Activated T-helper 1 cell treated with anti-CD3 and anti-CD28 coated beads, Interleukin-12 subunit alpha, Interleukin-12 subunit beta, Interleukin-2, Interleukin-4 antibody, amounts not matched to agents 30 ng/mL and 10 ng/mL and 1 ng/mL, durations not matched to agents 14 hours and 24 hours and 36 hours (primary cell): ENCODE measurements at regions not wholly inside any gene's neighbourhood (a gene's known extent, or its start where the extent isn't known, plus 50 kb on each side); places are given as distances from the start of the nearest gene placed in this dataset.
"Not testable (repeated sequence)": the region's sequence is repeated elsewhere in the genome, so short reads cannot be mapped to it uniquely, and the experiment has no call there.

ENCODE experiments used
- DNase-seq: peaks from one replicate; pipeline ENCODE4 v3.0.0; 2021; ENCODE audit warnings: low spot score
- H3K27ac Mint-ChIP-seq: one replicate; pipeline ENCODE4 v1.8.0; 2021; ENCODE audit warnings: mild to moderate bottlenecking, mixed read lengths
- H3K27me3 Mint-ChIP-seq: one replicate; pipeline ENCODE4 v1.8.0; 2022; ENCODE audit warnings: mild to moderate bottlenecking, moderate library complexity, mixed read lengths; ENCODE audit not compliant: insufficient read depth
- H3K36me3 Mint-ChIP-seq: one replicate; pipeline ENCODE4 v1.8.0; 2021; ENCODE audit warnings: low read depth, mixed read lengths
- H3K4me1 Mint-ChIP-seq: one replicate; pipeline ENCODE4 v1.8.0; 2021; ENCODE audit warnings: low read depth, mixed read lengths
- H3K4me3 Mint-ChIP-seq: one replicate; pipeline ENCODE4 v1.8.0; 2021; ENCODE audit warnings: mild to moderate bottlenecking, moderate library complexity, mixed read lengths
- H3K9me3 Mint-ChIP-seq: one replicate; pipeline ENCODE4 v1.8.0; 2021; ENCODE audit warnings: mixed read lengths
- intact Hi-C: fragments of 100-400 bp; cut with micrococcal nuclease; formaldehyde crosslinking; loops from one replicate; pipeline ENCODE4 v1.15.1; 2024

- no peaks in the 10 kb centered on the region for H3K27me3 Mint-ChIP-seq
- peaks cover 4% of the 10 kb centered on the region for H3K9me3 Mint-ChIP-seq
- intact Hi-C loops: no loop called here
Measured at GRCh38 chr14:40371011-40371410, 938.8 kb upstream of the FBXO33 start.

GRCh38 chr14:40368314-40368713 is 936.1 kb upstream of the FBXO33 start:
- no peak overlapping the region for H3K27ac Mint-ChIP-seq
- intact Hi-C loops: no loop called here
- no peak overlapping the region for H3K4me3 Mint-ChIP-seq
- H3K36me3 Mint-ChIP-seq: no peaks in the 10 kb centered on the region
- H3K9me3 Mint-ChIP-seq: peaks cover 8% of the 10 kb centered on the region
- DNase-seq: no peak
- no peaks in the 10 kb centered on the region for H3K27me3 Mint-ChIP-seq
- H3K4me1 Mint-ChIP-seq: no peaks in the 10 kb centered on the region

More at GRCh38 chr14:40371011-40371410, 938.8 kb upstream of the FBXO33 start:
- DNase-seq: no peak
- Mint-ChIP-seq H3K4me3 (no peak overlapping the region), H3K27ac (no peak overlapping the region), H3K36me3 (no peaks in the 10 kb centered on the region), H3K4me1 (no peaks in the 10 kb centered on the region)

DNA sequence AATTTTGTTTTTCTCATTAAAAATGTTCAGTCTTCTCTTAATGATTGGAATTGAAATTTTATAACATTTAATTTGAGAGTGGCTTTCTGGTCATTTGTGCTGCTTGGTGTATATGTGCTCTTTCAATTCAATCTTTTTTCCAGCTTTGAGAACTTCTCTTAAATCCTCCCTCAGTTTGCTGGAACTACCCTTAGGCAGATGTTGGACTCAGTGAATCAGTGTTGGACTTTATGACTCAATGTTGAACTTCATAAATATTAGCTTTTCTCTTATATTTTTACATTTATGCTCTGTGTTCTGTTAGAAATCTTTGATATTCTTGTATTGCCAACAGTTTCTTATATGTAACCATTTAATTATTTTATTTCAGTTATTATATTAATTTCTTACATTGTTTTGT is 935.5 kb upstream of the FBXO33 start:
- no peaks in the 10 kb centered on the region for H3K36me3 Mint-ChIP-seq
- H3K4me3 Mint-ChIP-seq: no peak overlapping the region
- no peak for DNase-seq
- no peaks in the 10 kb centered on the region for H3K27me3 Mint-ChIP-seq
- intact Hi-C loops: no loop called here
- H3K9me3 Mint-ChIP-seq: peaks cover 8% of the 10 kb centered on the region
- no peaks in the 10 kb centered on the region for H3K4me1 Mint-ChIP-seq
- no peak overlapping the region for H3K27ac Mint-ChIP-seq

GRCh38 chr14:40365305-40365704 is 933.1 kb upstream of the FBXO33 start:
- H3K36me3 Mint-ChIP-seq: no peaks in the 10 kb centered on the region
- DNase-seq: no peak
- intact Hi-C loops: no loop called here
- no peak overlapping the region for H3K27ac Mint-ChIP-seq
- H3K27me3 Mint-ChIP-seq: no peaks in the 10 kb centered on the region
- peaks cover 5% of the 10 kb centered on the region for H3K9me3 Mint-ChIP-seq
- H3K4me3 Mint-ChIP-seq: no peak overlapping the region
- no peaks in the 10 kb centered on the region for H3K4me1 Mint-ChIP-seq

- Mint-ChIP-seq H3K27me3 (no peaks in the 10 kb centered on the region), H3K9me3 (peaks cover 10% of the 10 kb centered on the region), H3K27ac (no peak overlapping the region), H3K36me3 (no peaks in the 10 kb centered on the region), H3K4me3 (no peak overlapping the region), H3K4me1 (no peaks in the 10 kb centered on the region)
- no peak for DNase-seq
- intact Hi-C loops: no loop called here
Measured at GRCh38 chr14:40362856-40363255, 930.6 kb upstream of the FBXO33 start.

- no peaks in the 10 kb centered on the region for H3K27me3 Mint-ChIP-seq
- no peaks in the 10 kb centered on the region for H3K4me1 Mint-ChIP-seq
- no peak overlapping the region for H3K27ac Mint-ChIP-seq
- DNase-seq: no peak
- peaks cover 6% of the 10 kb centered on the region for H3K9me3 Mint-ChIP-seq
- intact Hi-C loops: no loop called here
- no peak overlapping the region for H3K4me3 Mint-ChIP-seq
- no peaks in the 10 kb centered on the region for H3K36me3 Mint-ChIP-seq
Measured at GRCh38 chr14:40354754-40355153, 922.5 kb upstream of the FBXO33 start.

- H3K27ac Mint-ChIP-seq, H3K4me3 Mint-ChIP-seq, H3K36me3 Mint-ChIP-seq, H3K4me1 Mint-ChIP-seq, H3K9me3 Mint-ChIP-seq, H3K27me3 Mint-ChIP-seq, DNase-seq, intact Hi-C loops: not testable (repeated sequence)
Measured at GRCh38 chr14:40348104-40348503, 915.9 kb upstream of the FBXO33 start.

DNA sequence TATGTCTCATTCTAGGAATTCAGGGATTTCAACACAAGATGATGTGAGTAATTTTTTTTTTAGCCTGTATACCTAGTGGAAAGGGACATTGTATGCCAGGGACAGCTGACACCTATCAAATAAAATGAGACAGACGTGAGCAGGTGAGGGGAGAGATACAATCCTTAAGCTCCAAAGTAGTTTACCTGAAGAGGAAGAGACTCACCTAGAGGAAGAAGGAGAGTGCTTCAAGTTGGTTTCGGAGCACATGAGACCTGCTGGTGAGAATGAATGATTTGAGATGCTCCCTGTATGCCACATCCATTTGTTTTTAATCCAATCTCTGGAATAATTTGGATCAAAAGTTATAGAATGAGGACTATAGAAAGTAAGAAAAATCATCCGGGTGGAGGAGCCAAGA is 915.4 kb upstream of the FBXO33 start:
- Mint-ChIP-seq H3K9me3 (peaks cover 8% of the 10 kb centered on the region), H3K4me1 (no peaks in the 10 kb centered on the region), H3K27me3 (no peaks in the 10 kb centered on the region), H3K4me3 (no peak overlapping the region), H3K27ac (no peak overlapping the region), H3K36me3 (no peaks in the 10 kb centered on the region)
- no peak for DNase-seq
- intact Hi-C loops: no loop called here

DNA sequence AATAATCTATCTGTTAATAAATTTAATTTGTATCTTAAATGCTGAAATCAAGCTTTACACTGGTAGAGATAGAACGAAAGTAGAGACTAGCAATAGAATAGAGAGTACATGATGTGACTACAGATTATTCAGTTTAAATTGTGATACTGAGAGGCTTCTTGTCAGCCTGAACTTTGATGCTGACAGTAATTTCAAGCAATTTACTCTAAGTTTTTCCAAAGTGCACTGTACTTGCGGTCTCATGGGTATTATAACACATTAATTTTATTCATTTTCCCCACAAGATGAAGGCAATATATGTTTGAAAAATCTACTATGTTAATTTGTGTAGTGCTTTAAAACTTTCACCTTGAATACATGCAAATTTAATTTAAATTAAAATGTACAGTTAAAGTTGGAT is 914.0 kb upstream of the FBXO33 start:
- H3K36me3 Mint-ChIP-seq: no peaks in the 10 kb centered on the region
- no peak overlapping the region for H3K4me3 Mint-ChIP-seq
- no peak overlapping the region for H3K27ac Mint-ChIP-seq
- H3K4me1 Mint-ChIP-seq: no peaks in the 10 kb centered on the region
- intact Hi-C loops: no loop called here
- H3K27me3 Mint-ChIP-seq: no peaks in the 10 kb centered on the region
- DNase-seq: no peak
- peaks cover 9% of the 10 kb centered on the region for H3K9me3 Mint-ChIP-seq

DNA sequence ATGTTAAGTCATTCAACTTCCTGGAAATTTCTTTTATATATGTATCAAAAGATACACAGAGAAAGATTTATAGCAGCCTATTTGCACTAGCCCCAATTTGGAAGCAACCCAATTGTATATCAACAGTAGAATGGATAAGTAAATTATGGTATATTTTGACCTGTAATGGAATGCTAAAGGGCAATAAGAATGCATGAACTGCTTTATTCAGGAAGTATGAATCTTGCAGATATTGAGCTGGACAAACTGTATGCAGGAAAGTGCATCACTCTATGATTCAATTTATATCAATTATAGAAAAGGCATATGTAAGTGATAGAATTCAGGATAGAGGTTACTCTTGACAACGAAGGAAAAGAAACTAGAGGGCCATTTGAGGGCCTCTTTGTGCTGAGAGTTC is 913.1 kb upstream of the FBXO33 start:
- no peak overlapping the region for H3K4me3 Mint-ChIP-seq
- H3K9me3 Mint-ChIP-seq: peaks cover 12% of the 10 kb centered on the region
- no peaks in the 10 kb centered on the region for H3K27me3 Mint-ChIP-seq
- intact Hi-C loops: no loop called here
- no peaks in the 10 kb centered on the region for H3K4me1 Mint-ChIP-seq
- no peaks in the 10 kb centered on the region for H3K36me3 Mint-ChIP-seq
- DNase-seq: no peak
- H3K27ac Mint-ChIP-seq: no peak overlapping the region

DNA sequence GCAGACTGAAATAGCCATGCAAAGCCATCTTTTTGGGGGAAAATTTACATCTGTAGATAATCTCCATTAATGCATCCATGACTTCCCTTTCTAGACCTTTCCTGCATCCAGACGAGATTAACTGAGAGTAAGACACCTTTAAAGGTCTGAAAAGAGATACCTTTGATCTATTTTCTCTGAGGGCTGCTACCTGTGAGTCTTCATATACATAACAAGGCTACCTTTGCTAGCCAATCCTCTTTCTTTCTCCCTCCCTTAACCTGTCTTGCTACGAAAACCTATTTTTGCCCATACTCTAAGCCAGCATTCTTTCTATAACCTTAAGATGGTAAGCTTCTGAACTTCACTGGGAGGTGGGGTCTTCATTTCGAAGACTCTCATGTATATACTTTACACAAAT is 908.5 kb upstream of the FBXO33 start:
- H3K36me3 Mint-ChIP-seq: no peaks in the 10 kb centered on the region
- intact Hi-C loops: no loop called here
- H3K27ac Mint-ChIP-seq: no peak overlapping the region
- no peak overlapping the region for H3K4me3 Mint-ChIP-seq
- no peak for DNase-seq
- no peaks in the 10 kb centered on the region for H3K27me3 Mint-ChIP-seq
- no peaks in the 10 kb centered on the region for H3K4me1 Mint-ChIP-seq
- peaks cover 8% of the 10 kb centered on the region for H3K9me3 Mint-ChIP-seq

DNA sequence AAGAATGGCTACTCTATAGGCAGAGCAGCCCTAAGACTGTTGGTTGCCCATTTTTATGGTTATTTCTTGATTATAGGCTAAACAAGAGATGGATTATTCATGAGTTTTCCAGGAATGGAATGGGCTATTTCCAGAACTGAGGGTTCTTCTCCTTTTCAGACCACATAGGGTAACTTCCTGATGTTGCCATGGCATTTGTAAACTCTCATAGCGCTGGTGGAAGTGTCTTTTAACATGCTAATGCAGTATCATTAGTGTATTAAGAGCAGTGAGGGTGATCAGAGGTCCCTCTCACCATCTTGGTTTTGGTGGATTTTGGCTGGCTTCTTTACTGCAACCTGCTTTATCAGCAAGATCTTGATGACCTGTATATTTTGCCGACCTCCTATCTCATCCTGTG is 904.6 kb upstream of the FBXO33 start:
- intact Hi-C loops: no loop called here
- Mint-ChIP-seq H3K27ac (no peak overlapping the region), H3K4me3 (no peak overlapping the region), H3K9me3 (peaks cover 13% of the 10 kb centered on the region), H3K36me3 (no peaks in the 10 kb centered on the region), H3K27me3 (no peaks in the 10 kb centered on the region), H3K4me1 (no peaks in the 10 kb centered on the region)
- no peak for DNase-seq

DNA sequence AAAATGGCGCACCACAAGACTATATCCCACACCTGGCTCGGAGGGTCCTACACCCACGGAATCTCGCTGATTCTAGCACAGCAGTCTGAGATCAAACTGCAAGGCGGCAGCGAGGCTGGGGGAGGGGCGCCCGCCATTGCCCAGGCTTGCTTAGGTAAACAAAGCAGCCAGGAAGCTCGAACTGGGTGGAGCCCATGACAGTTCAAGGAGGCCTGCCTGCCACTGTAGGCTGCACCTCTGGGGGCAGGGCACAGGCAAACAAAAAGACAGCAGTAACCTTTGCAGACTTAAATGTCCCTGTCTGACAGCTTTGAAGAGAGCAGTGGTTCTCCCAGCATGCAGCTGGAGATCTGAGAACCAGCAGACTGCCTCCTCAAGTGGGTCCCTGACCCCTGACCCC is 894.3 kb upstream of the FBXO33 start:
- H3K27ac Mint-ChIP-seq, H3K36me3 Mint-ChIP-seq, H3K4me3 Mint-ChIP-seq, H3K4me1 Mint-ChIP-seq, H3K27me3 Mint-ChIP-seq, intact Hi-C loops, DNase-seq, H3K9me3 Mint-ChIP-seq: not testable (repeated sequence)

DNA sequence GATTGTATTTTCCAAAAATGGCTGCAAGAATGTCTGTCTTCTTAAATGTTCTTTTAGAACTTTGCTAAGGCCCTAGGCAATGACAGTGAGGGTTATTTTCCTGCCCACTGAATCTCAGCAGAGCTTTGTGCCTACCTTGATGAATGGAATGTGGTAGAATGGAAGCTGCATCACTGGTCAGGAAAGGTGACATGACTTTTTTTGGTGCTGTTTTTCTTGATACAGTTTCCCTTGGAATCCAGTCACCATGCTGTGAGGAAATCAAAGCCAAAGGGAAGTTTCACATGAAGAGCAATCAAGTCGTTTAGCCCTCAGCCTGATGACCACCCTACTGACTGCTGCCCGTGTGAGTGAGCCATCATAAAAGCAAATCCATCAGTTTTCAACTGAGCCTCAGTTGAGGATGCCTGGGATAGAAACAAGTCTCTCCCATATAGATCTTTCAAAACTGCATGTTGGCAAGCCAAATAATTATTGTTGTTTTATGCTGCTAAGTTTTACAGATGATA is 886.0 kb upstream of the FBXO33 start:
- H3K27me3 Mint-ChIP-seq: no peaks in the 10 kb centered on the region
- intact Hi-C loops: no loop called here
- H3K4me1 Mint-ChIP-seq: no peaks in the 10 kb centered on the region
- no peak overlapping the region for H3K4me3 Mint-ChIP-seq
- no peak for DNase-seq
- H3K27ac Mint-ChIP-seq: no peak overlapping the region
- H3K9me3 Mint-ChIP-seq: peaks cover 14% of the 10 kb centered on the region
- no peaks in the 10 kb centered on the region for H3K36me3 Mint-ChIP-seq
